PC-3 (cell line): ENCODE measurements at regions not wholly inside any gene's neighbourhood (a gene's known extent, or its start where the extent isn't known, plus 50 kb on each side); places are given as distances from the start of the nearest gene placed in this dataset.

ENCODE experiments used
- EZH2 ChIP-seq: fragments of 300-600 bp; sonication (generic); IDR thresholded peaks from one replicate; pipeline ENCODE4 v1.6.1; 2017; ENCODE audit warnings: antibody characterized with exemption, mild to moderate bottlenecking, low read length; ENCODE audit not compliant: unreplicated experiment
- EZH2phosphoT487 ChIP-seq: fragments of 300-600 bp; sonication (generic); IDR thresholded peaks from 2 replicates; pipeline ENCODE4 v1.6.1; 2018; ENCODE audit warnings: mild to moderate bottlenecking, antibody characterized with exemption, low read length, borderline replicate concordance
- TF ChIP-seq, protein P1 (sequence below): fragments of 300-600 bp; sonication (generic); conservative IDR thresholded peaks from 2 replicates; pipeline ENCODE4 v1.5.1; 2017; ENCODE audit warnings: antibody characterized with exemption, low read depth, mild to moderate bottlenecking, low read length

GRCh38 chr3:80063535-80063934 is 295.7 kb upstream of the ROBO1 start:
- no peak for TF ChIP-seq EZH2phosphoT487
- TF ChIP-seq, protein P1, sequence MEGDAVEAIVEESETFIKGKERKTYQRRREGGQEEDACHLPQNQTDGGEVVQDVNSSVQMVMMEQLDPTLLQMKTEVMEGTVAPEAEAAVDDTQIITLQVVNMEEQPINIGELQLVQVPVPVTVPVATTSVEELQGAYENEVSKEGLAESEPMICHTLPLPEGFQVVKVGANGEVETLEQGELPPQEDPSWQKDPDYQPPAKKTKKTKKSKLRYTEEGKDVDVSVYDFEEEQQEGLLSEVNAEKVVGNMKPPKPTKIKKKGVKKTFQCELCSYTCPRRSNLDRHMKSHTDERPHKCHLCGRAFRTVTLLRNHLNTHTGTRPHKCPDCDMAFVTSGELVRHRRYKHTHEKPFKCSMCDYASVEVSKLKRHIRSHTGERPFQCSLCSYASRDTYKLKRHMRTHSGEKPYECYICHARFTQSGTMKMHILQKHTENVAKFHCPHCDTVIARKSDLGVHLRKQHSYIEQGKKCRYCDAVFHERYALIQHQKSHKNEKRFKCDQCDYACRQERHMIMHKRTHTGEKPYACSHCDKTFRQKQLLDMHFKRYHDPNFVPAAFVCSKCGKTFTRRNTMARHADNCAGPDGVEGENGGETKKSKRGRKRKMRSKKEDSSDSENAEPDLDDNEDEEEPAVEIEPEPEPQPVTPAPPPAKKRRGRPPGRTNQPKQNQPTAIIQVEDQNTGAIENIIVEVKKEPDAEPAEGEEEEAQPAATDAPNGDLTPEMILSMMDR = no peak
- TF ChIP-seq EZH2 = no peak
